HepG2 (cell line): ENCODE measurements at regions not wholly inside any gene's neighbourhood (a gene's known extent, or its start where the extent isn't known, plus 50 kb on each side); places are given as distances from the start of the nearest gene placed in this dataset.

Experiments
- ATAC-seq: fragments of 200-7000 bp; cut with Tn5 transposase; 3 replicates; pipeline ENCODE4 v1.9.1; 2020; ENCODE audit warnings: mild to moderate bottlenecking, moderate library complexity
- BruUV-seq: library from RNA; stranded (reverse); fragments of 400-500 nt; replicated peaks from 2 replicates; lab custom pipeline; 2021; lab: Mats Ljungman, UMichigan
- CTCF ChIA-PET: fragments of 300-600 bp; formaldehyde crosslinking; extraction: SDS; loops from one replicate; lab custom pipeline; 2021; ENCODE audit warnings: low total read pairs, inconsistent platforms, low intra/inter-chr PET ratio; lab: Yijun Ruan, JAX
- POLR2A ChIA-PET: fragments of 350-600 bp; sonication (Branson Sonifier 250); formaldehyde crosslinking; loops from one replicate; lab custom pipeline; 2020; ENCODE audit warnings: antibody characterized with exemption, inconsistent platforms; lab: Yijun Ruan, JAX
- DNase-seq: peaks from one replicate; pipeline ENCODE4 v3.0.0-alpha.2; 2015; ENCODE audit warnings: low spot score
- FAIRE-seq: peaks from 3 replicates; lab custom pipeline; 2011; peaks lifted over from hg19 to GRCh38; lab: Jason Lieb, UNC
- H2AFZ ChIP-seq: one replicate; pipeline ENCODE4 v1.6.1; 2011; ENCODE audit warnings: low read length, inconsistent platforms
- H3K27ac ChIP-seq: fragments of 300-600 bp; 3 replicates; pipeline ENCODE4 v1.8.0; 2011; ENCODE audit warnings: mixed run types, mild to moderate bottlenecking, mixed read lengths, low read length, inconsistent platforms; ENCODE audit not compliant: insufficient read depth; ENCODE audit errors: extremely low read length
- H3K27me3 ChIP-seq, 2 experiments: fragments of 200-600 bp in 1 of 2; 2 replicates in 1 of 2; 3 replicates in 1 of 2; pipeline versions ENCODE4 v1.6.0 to v1.8.0; 2011; ENCODE audit warnings: low read length in 2 of 2, mild to moderate bottlenecking in 2 of 2, moderate library complexity in 2 of 2, inconsistent platforms in 1 of 2; ENCODE audit not compliant: insufficient read depth in 2 of 2, control insufficient read depth in 1 of 2
- H3K36me3 ChIP-seq, 2 experiments: fragments of 200-600 bp in 1 of 2; replicated peaks in 1 of 2; 2 replicates in 1 of 2; 3 replicates in 1 of 2; pipeline versions ENCODE4 v1.5.1 to v1.8.0; 2011; ENCODE audit warnings: low read length in 2 of 2, inconsistent platforms in 1 of 2; ENCODE audit not compliant: insufficient read depth in 2 of 2, control insufficient read depth in 1 of 2
- H3K4me1 ChIP-seq: 2 replicates; pipeline ENCODE4 v1.5.1; 2012; ENCODE audit warnings: low read length, inconsistent platforms; ENCODE audit not compliant: insufficient read depth
- H3K4me2 ChIP-seq: 2 replicates; pipeline ENCODE4 v1.6.0; 2011; ENCODE audit warnings: low read depth, low read length, inconsistent platforms
- H3K4me3 ChIP-seq, 3 experiments: fragments of 200-600 bp in 1 of 3; sonication (generic), shearing (Covaris generic) in 1 of 3; replicated peaks in 1 of 3; 2 replicates each; pipeline ENCODE4 v1.5.1; 2011 to 2016; ENCODE audit warnings: low read length in 3 of 3, inconsistent platforms in 2 of 3, low read depth in 2 of 3, mild to moderate bottlenecking in 2 of 3, control low read depth in 1 of 3, mixed read lengths in 1 of 3; ENCODE audit not compliant: insufficient read depth in 1 of 3
- H3K79me2 ChIP-seq: one replicate; pipeline ENCODE4 v1.6.1; 2011; ENCODE audit warnings: low read length, inconsistent platforms; ENCODE audit not compliant: insufficient read depth
- H3K9ac ChIP-seq: 2 replicates; pipeline ENCODE4 v1.6.0; 2011; ENCODE audit warnings: mild to moderate bottlenecking, low read depth, low read length, inconsistent platforms; ENCODE audit not compliant: insufficient read depth
- H3K9me3 ChIP-seq: 2 replicates; pipeline ENCODE4 v1.5.1; 2012; ENCODE audit warnings: mild to moderate bottlenecking, low read length
- H4K20me1 ChIP-seq: 2 replicates; pipeline ENCODE4 v1.6.0; 2011; ENCODE audit warnings: inconsistent platforms, mild to moderate bottlenecking, low read length, moderate library complexity; ENCODE audit not compliant: insufficient read depth
- ADNP ChIP-seq: sonication (generic); formaldehyde crosslinking; IDR thresholded peaks from 2 replicates; pipeline ENCODE4 v1.4.0; 2020; ENCODE audit warnings: missing genetic modification reagents
- ETS1 ChIP-seq: sonication (generic); formaldehyde crosslinking; IDR thresholded peaks from 2 replicates; pipeline ENCODE4 v1.4.0; 2020; ENCODE audit warnings: missing genetic modification reagents
- FOSL1 ChIP-seq: sonication (generic); formaldehyde crosslinking; IDR thresholded peaks from 2 replicates; pipeline ENCODE4 v1.9.0; 2021; ENCODE audit warnings: missing genetic modification reagents, borderline replicate concordance
- KDM1A ChIP-seq: IDR thresholded peaks from 2 replicates; pipeline ENCODE4 v1.6.1; 2016; ENCODE audit warnings: missing compliant biosample characterization
- KLF15 ChIP-seq: sonication (generic); formaldehyde crosslinking; IDR thresholded peaks from 2 replicates; pipeline ENCODE4 v1.8.1; 2023; ENCODE audit warnings: borderline replicate concordance, mild to moderate bottlenecking, inconsistent platforms, missing genetic modification reagents, mixed read lengths
- LCORL ChIP-seq, 2 experiments: fragments of 450-650 bp in 1 of 2; sonication (generic) in 1 of 2; formaldehyde crosslinking in 1 of 2; IDR thresholded peaks; 2 replicates each; pipeline versions ENCODE4 v1.5.0 to v1.6.1; 2017 to 2020; ENCODE audit warnings: antibody characterized with exemption in 1 of 2, missing genetic modification reagents in 1 of 2
- NR2F2 ChIP-seq: IDR thresholded peaks from 2 replicates; pipeline ENCODE4 v1.6.1; 2012; ENCODE audit warnings: low read depth, inconsistent platforms, borderline replicate concordance
- SAP130 ChIP-seq: IDR thresholded peaks from 2 replicates; pipeline ENCODE4 v1.6.1; 2016; ENCODE audit warnings: low read depth
- SYNCRIP ChIP-seq: fragments of 200-400 bp; formaldehyde crosslinking; IDR thresholded peaks from 2 replicates; pipeline ENCODE4 v1.6.1; 2018; ENCODE audit warnings: mild to moderate bottlenecking, low read depth, low read length; ENCODE audit not compliant: insufficient read depth
- ZBTB38 ChIP-seq: sonication (generic); formaldehyde crosslinking; IDR thresholded peaks from 2 replicates; pipeline ENCODE4 v1.5.1; 2020; ENCODE audit warnings: mild to moderate bottlenecking, missing genetic modification reagents
- ZNF24 ChIP-seq: fragments of 450-650 bp; IDR thresholded peaks from 2 replicates; pipeline ENCODE4 v1.6.1; 2017; ENCODE audit warnings: antibody characterized with exemption, mild to moderate bottlenecking
- ZNF3 ChIP-seq: IDR thresholded peaks from 2 replicates; pipeline ENCODE4 v1.7.0; 2017; ENCODE audit warnings: inconsistent platforms
- ZNF562 ChIP-seq: sonication (generic); formaldehyde crosslinking; IDR thresholded peaks from 2 replicates; pipeline ENCODE4 v1.8.0; 2022; ENCODE audit warnings: missing genetic modification reagents, borderline replicate concordance
- ZNF749 ChIP-seq: sonication (generic); formaldehyde crosslinking; IDR thresholded peaks from 2 replicates; pipeline ENCODE4 v1.8.0; 2022; ENCODE audit warnings: mild to moderate bottlenecking, missing genetic modification reagents, moderate library complexity, borderline replicate concordance
- WGBS: methylation state at CpG from one replicate; pipeline ENCODE4 v1.1.6; 2017; ENCODE audit warnings: low lambda C conversion rate; 5-methylcytosine and 5-hydroxymethylcytosine counted together
- in situ Hi-C: cut with HindIII; loops from 2 replicates; pipeline ENCODE4 v1.10.0; 2017; ENCODE audit warnings: low pct_unique_long_range_greater_than_20kb; ENCODE audit not compliant: extremely low pct_ligation_motif_present
- intact Hi-C: fragments of 100-400 bp; cut with micrococcal nuclease; formaldehyde crosslinking; loops from one replicate; pipeline ENCODE4 v1.10.0; 2022; ENCODE audit not compliant: unreplicated experiment

GRCh38 chr5:159678657-159679392 lies 237.5 kb upstream of the ADRA1B start (continued):
- TF ChIP-seq LCORL (IDR thresholded peaks at IDR 0.05), result no peak
- no peak for TF ChIP-seq LCORL (CRISPR knock-in tag; IDR thresholded peaks at IDR 0.05)
- TF ChIP-seq FOSL1 (CRISPR knock-in tag), result no peak
- no peak for TF ChIP-seq ETS1
- TF ChIP-seq ZNF24, result no peak
- TF ChIP-seq ZNF562 (CRISPR knock-in tag), result no peak
- TF ChIP-seq SAP130, result no peak
- no peak for TF ChIP-seq ZNF3 (CRISPR knock-in tag)
- TF ChIP-seq SYNCRIP, result no peak
- TF ChIP-seq ZBTB38 (CRISPR knock-in tag), result no peak
- no peak for TF ChIP-seq KDM1A (CRISPR knock-in tag)

- TF ChIP-seq ZNF749 (CRISPR knock-in tag), result no peak
- no peak for TF ChIP-seq KLF15 (CRISPR knock-in tag)
- no peak for TF ChIP-seq ADNP
- no peak for TF ChIP-seq NR2F2
- TF ChIP-seq, all 625 proteins: peak for 0
- WGBS, result 67% methylated on average over 1 of the region's 3 CpGs
- FAIRE-seq (no peak), DNase-seq (no peak), ATAC-seq (no peak)
- Histone ChIP-seq H3K36me3 (no peaks in the 10 kb centered on the region), H2AFZ (no peak overlapping the region), H3K4me1 (no peaks in the 10 kb centered on the region), H3K9ac (no peak overlapping the region), H3K79me2 (no peaks in the 10 kb centered on the region), H3K27me3 (no peaks in the 10 kb centered on the region), H3K27ac (no peak overlapping the region), H3K4me3 (no peak overlapping the region), H4K20me1 (no peaks in the 10 kb centered on the region), H3K9me3 (peaks cover 54% of the 10 kb centered on the region), H3K4me2 (no peak overlapping the region)
- POLR2A ChIA-PET, result no interaction called here
- CTCF ChIA-PET, result no interaction called here
- in situ Hi-C loops, result no loop called here
- BruUV-seq, result no TSS peak
- intact Hi-C loops, result no loop called here
These were observed 236.2 kb upstream of the ADRA1B start for GRCh38 chr5:159680095-159680494.
